ENCODE measurements at regions not wholly inside any gene's neighbourhood (a gene's known extent, or its start where the extent isn't known, plus 50 kb on each side); places are given as distances from the start of the nearest gene placed in this dataset.

DNA sequence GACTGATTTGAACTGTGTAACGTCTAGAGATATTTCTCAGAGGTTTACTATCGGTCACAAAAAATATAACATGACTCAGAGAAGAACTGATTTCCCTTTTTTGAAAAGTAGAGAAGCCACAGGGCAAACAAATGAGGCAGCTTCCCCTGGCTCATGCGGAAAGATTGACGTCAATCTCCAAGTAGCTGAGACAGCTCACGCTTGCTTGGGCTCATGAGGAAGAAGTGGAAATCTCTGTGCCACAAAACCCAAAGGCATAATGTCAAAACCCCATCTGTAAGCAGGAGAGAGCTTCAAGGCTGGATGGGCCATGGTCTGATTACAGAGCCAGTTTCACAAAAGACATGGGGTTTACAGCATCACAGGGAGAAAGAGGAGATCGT, 188.1 kb downstream of the ARL4C start:
- TF ChIP-seq, protein P1, sequence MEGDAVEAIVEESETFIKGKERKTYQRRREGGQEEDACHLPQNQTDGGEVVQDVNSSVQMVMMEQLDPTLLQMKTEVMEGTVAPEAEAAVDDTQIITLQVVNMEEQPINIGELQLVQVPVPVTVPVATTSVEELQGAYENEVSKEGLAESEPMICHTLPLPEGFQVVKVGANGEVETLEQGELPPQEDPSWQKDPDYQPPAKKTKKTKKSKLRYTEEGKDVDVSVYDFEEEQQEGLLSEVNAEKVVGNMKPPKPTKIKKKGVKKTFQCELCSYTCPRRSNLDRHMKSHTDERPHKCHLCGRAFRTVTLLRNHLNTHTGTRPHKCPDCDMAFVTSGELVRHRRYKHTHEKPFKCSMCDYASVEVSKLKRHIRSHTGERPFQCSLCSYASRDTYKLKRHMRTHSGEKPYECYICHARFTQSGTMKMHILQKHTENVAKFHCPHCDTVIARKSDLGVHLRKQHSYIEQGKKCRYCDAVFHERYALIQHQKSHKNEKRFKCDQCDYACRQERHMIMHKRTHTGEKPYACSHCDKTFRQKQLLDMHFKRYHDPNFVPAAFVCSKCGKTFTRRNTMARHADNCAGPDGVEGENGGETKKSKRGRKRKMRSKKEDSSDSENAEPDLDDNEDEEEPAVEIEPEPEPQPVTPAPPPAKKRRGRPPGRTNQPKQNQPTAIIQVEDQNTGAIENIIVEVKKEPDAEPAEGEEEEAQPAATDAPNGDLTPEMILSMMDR (IDR thresholded peaks at IDR 0.05; ENCODE audit: low read length), result no peak
- TF ChIP-seq EZH2 (IDR thresholded peaks at IDR 0.05; ENCODE audit: borderline replicate concordance, low read length), result no peak
